HG02642 (cell line): ENCODE measurements at regions not wholly inside any gene's neighbourhood (a gene's known extent, or its start where the extent isn't known, plus 50 kb on each side); places are given as distances from the start of the nearest gene placed in this dataset.
"Not testable (repeated sequence)": the region's sequence is repeated elsewhere in the genome, so short reads cannot be mapped to it uniquely, and the experiment has no call there.

ENCODE experiments used
- ATAC-seq: cut with Tn5 transposase; IDR thresholded peaks from one replicate; pipeline ENCODE4 v1.9.1; 2021; ENCODE audit warnings: mild to moderate bottlenecking; ENCODE audit not compliant: unreplicated experiment, poor library complexity

DNA sequence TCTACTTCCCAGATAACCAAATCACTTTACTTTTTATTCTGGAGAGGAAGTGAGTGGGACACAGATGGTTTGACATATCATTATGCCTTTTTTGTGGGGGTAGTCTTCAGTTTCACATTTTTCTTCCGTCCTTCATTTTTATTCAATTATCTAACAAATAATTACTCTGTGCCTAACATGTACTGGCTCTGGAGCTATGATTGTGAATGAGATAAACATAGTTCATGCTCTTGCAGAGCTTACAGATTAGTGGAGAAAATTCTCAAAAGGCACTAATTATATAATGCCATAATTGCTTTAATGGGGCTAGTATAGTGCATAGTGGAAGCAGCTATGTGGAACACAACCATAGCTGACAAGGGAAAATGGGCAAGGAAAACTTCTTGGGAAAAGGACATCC lies 303.6 kb upstream of the TFPI start:
- ATAC-seq = no peak

DNA sequence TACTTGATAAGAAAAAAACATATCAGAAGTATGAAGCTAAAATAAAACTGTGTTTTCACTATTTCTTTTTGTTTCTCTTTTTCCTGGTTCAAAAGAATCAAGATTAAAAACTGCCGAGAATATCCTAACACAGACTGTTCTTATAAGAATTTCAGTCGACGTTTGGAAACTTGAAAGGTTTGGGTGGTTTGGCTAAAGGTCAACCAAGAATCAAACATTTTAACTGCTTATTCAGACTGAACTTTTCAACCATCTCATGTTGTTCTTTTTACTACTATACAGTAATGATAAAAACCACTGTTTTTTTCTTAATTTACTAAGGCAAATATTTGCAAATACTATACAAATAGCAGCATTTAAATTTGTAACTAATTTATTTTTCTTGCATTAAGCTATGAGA lies 308.5 kb upstream of the TFPI start:
- ATAC-seq = no peak

- no peak for ATAC-seq
Observed at GRCh38 chr2:187865025-187865424, 310.8 kb upstream of the TFPI start.

GRCh38 chr2:187867165-187867564 lies 312.9 kb upstream of the TFPI start:
- no peak for ATAC-seq

DNA sequence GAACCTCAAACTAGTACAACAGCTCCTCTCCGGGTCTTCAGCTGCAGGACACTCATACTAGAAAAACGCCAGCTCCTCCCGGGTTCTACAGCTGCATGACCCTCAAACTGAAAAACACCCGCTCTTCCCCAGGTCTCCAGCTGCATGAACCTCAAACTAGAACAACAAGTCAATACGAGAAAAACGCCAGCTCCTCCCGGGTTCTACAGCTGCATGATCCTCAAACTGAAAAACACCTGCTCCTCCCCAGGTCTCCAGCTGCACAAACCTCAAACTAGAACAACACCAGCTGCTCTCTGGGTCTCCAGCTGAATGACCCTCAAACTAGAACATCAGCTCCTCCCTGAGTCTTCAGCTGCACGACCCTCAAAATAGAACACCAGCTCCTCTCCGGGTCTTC lies 315.0 kb upstream of the TFPI start:
- no peak for ATAC-seq

DNA sequence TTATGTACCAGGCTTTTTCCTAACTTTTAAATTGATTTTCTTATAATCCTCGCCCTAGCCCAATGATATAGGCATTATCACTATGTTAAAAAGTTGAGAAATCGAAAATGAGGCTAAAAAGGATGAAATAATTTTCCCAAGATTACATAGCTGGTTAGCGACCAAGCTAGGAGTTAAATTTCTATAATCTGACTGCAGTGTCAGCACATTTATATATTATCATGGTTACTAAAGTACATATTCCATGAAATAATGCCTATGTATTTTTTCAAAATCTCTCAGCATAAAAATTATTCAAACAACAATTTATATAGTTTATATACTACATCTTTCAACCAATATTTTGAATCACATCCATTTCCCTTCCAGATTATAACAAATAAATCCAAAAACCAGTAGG lies 317.3 kb upstream of the TFPI start:
- no peak for ATAC-seq

GRCh38 chr2:187873132-187873531 lies 318.9 kb upstream of the TFPI start:
- ATAC-seq = no peak

DNA sequence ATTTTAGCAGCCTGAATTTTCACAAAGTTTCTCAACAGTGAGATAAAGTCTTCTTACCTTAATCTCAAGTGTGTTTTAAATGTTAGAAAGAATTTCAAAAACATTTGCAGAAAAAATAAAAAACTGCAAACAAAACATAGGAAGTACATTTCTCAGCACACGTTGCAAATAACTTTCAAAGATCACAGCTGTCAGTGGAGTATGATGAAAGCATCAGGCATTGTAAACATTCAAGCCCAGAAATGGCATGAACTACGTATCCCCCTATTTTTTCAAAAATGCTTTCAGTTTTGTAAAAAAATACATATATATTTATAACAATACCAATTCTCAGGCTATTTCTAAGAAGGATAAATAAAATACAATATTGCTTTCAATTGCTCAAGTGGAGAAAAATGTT lies 320.6 kb upstream of the TFPI start:
- no peak for ATAC-seq

DNA sequence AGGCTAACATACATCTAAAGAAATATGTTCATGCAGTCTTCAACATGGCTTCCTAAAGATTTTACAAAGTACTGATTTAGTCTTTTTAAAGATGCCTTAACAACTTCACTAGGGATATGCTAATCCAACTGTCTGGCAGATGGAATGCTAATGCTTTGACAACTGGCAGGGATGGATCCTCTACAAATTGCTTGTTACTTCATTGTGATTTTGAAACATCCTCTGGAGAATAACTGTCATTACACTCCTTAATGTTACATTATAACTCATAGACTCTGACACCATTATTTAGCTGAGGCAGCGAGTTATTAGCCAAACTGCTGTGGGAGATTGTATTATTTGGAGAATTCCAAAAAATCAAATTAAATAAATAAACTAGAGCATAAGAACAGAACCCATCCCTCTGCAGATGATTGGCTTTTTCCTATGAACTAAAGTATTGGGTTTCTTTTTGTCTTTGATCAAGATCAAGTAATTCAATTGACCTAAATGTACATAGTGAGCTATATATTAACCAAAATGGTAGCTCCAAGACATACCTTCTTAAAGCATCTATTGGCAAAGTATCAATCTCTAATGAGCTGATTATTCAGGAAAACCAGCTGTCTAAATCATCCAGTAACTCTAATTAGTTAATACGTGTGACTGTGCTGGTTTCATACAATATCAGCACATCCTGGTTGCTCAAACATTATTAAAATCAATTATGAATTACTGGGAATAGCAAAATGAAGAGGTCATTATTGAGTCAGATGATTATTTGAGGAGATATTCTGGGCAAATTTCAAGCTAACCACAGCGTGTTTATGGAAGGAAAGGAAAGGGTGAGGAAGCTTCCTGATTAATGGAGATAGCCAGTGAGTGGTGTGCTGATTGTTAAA lies 321.3 kb upstream of the TFPI start:
- ATAC-seq = no peak

- no peak for ATAC-seq
Observed at GRCh38 chr2:187876554-187876953, 322.3 kb upstream of the TFPI start.

- no peak for ATAC-seq
Observed at GRCh38 chr2:187877391-187877790, 323.2 kb upstream of the TFPI start.

DNA sequence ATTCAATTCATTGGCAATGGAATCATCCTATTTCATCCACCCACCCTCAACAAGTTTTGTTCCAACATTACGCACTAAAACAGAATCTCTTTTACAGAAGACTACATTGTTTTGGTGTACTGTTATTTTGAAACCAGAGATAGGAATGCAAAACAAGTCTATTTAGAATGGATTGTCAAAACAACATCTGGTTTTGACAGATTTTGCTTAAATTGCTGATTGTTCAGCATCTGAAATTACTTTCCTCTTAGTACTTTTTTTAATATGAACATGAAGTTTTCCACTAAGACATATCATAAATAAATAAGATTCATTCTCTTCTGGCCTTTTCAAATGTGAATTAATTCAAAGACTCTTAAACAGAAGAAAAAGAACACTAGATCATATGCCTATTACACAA lies 323.9 kb upstream of the TFPI start:
- no peak for ATAC-seq

- ATAC-seq = no peak
Observed at GRCh38 chr2:187879491-187879890, 325.3 kb upstream of the TFPI start.

GRCh38 chr2:187884003-187884402 lies 329.8 kb upstream of the TFPI start:
- ATAC-seq = no peak

DNA sequence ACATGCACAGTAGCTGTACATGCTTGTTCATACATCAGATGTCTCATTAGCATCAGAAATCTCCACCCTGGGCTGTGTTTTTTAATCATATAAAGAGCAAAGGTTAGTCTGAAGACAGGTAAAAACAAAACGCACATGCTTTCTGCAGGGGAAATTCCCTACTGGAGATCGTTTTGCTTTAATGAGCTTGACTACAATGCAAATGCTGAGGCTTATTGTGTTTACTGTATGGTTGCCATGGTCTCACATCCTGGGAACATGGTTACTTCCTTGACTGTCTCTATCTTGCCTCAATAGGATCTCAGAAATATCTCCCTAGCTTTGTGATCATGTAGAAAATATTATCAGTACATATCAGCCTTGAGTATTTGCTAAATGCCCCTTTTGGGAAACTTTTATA lies 336.5 kb upstream of the TFPI start:
- no peak for ATAC-seq

DNA sequence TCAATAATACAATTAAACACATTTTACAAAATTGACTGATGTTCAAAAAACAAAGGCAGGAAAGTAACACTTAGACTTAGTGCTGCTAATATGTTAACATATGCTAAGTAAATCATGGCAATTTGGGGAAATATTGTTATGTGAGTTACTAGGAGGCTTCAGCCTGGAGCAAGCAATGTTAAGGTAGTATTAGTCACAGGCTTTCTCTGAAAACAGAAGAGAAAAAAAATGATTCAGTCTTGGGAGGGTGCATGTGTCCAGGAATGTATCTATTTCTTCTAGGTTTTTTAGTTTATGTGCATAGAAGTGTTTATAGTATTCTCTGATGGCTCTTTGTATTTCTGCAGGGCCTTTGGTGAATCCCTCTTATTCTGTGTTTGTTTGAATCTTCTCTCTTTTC lies 345.8 kb upstream of the TFPI start:
- no peak for ATAC-seq

GRCh38 chr2:187906021-187906420 lies 351.8 kb upstream of the TFPI start:
- ATAC-seq = no peak

DNA sequence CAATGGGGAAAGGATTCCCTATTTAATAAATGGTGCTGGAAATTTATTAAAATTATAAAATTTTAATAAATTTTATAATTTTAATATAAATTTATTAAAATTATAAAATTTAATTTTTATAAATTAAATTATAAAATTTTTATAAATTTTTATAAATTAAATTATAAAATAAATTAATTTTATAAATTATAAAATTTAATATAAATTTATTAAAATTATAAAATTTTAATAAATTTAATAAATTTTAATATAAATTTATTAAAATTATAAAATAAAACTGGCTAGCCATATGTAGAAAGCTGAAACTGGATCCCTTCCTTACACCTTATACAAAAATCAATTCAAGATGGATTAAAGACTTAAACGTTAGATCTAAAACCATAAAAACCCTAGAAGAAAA lies 356.7 kb upstream of the TFPI start:
- ATAC-seq = not testable (repeated sequence)

- no peak for ATAC-seq
Observed at GRCh38 chr2:187912950-187913349, 358.7 kb upstream of the TFPI start.

DNA sequence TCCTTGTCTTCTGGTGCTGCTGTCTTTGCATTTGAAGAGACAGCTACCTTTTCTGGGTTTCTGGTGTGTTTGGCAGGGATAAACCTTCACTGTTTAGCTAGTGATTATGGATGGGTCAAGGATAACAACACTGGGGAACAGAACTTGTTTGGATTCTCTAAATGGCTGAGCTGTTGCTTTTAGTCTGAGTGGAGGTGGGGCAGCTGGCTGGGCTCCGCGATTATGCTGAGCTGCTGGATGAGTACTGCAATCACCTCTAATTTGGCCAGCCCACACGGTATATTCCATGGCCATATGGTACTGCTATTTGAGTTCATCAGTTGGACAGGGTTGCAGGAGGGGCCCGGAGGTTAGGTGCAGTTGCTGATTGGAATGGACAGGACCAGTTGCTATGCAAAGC lies 361.6 kb upstream of the TFPI start:
- no peak for ATAC-seq

DNA sequence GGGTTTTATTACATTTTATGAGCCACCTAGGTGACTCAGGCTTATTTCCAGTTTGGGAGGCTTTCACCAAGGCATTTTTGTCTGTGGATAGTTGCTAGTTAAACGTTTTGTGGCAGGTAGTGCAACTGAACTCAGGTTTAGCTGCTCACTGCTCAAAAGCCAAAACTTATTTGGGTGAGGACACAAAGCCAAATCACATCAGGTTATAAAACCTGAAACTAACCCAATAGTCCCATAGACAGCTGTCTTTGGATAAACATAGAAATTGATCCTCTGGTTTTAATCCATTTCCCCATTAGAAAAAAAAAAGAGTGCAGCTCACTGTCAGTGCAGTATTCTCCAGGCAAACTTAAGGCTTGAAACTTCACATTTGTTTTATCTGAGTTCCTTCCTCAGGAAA lies 362.6 kb upstream of the TFPI start:
- no peak for ATAC-seq

DNA sequence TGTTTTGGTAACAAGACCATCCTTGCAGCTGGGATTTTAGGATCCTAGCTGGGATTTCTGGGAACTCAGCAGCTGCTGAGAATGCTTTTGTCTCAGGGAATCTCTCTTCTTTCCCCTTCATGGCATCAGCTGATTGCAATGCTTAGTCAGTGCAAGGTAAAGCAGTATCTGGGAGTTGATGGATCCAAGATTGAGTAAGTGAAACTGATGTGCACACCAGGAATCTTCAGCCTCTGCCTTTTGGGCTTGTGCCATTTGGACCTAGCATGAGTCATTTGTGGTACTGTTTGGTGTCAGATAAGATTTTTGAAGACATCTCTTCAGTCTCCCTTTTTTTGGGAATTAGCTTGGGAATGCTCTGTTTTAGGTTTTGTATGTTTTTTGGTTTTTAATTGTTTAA lies 363.3 kb upstream of the TFPI start:
- no peak for ATAC-seq
